HepG2 (cell line): ENCODE measurements at regions not wholly inside any gene's neighbourhood (a gene's known extent, or its start where the extent isn't known, plus 50 kb on each side); places are given as distances from the start of the nearest gene placed in this dataset.

Source experiments
- ATAC-seq: fragments of 200-7000 bp; cut with Tn5 transposase; 3 replicates; pipeline ENCODE4 v1.9.1; 2020; ENCODE audit warnings: mild to moderate bottlenecking, moderate library complexity
- BruUV-seq: library from RNA; stranded (reverse); fragments of 400-500 nt; replicated peaks from 2 replicates; lab custom pipeline; 2021; lab: Mats Ljungman, UMichigan
- CTCF ChIA-PET: fragments of 300-600 bp; formaldehyde crosslinking; extraction: SDS; loops from one replicate; lab custom pipeline; 2021; ENCODE audit warnings: low total read pairs, inconsistent platforms, low intra/inter-chr PET ratio; lab: Yijun Ruan, JAX
- POLR2A ChIA-PET: fragments of 350-600 bp; sonication (Branson Sonifier 250); formaldehyde crosslinking; loops from one replicate; lab custom pipeline; 2020; ENCODE audit warnings: antibody characterized with exemption, inconsistent platforms; lab: Yijun Ruan, JAX
- DNase-seq: peaks from one replicate; pipeline ENCODE4 v3.0.0-alpha.2; 2015; ENCODE audit warnings: low spot score
- FAIRE-seq: peaks from 3 replicates; lab custom pipeline; 2011; peaks lifted over from hg19 to GRCh38; lab: Jason Lieb, UNC
- H2AFZ ChIP-seq: one replicate; pipeline ENCODE4 v1.6.1; 2011; ENCODE audit warnings: low read length, inconsistent platforms
- H3K27ac ChIP-seq: fragments of 300-600 bp; 3 replicates; pipeline ENCODE4 v1.8.0; 2011; ENCODE audit warnings: mixed run types, mild to moderate bottlenecking, mixed read lengths, low read length, inconsistent platforms; ENCODE audit not compliant: insufficient read depth; ENCODE audit errors: extremely low read length
- H3K27me3 ChIP-seq, 2 experiments: fragments of 200-600 bp in 1 of 2; 2 replicates in 1 of 2; 3 replicates in 1 of 2; pipeline versions ENCODE4 v1.6.0 to v1.8.0; 2011; ENCODE audit warnings: low read length in 2 of 2, mild to moderate bottlenecking in 2 of 2, moderate library complexity in 2 of 2, inconsistent platforms in 1 of 2; ENCODE audit not compliant: insufficient read depth in 2 of 2, control insufficient read depth in 1 of 2
- H3K36me3 ChIP-seq, 2 experiments: fragments of 200-600 bp in 1 of 2; replicated peaks in 1 of 2; 2 replicates in 1 of 2; 3 replicates in 1 of 2; pipeline versions ENCODE4 v1.5.1 to v1.8.0; 2011; ENCODE audit warnings: low read length in 2 of 2, inconsistent platforms in 1 of 2; ENCODE audit not compliant: insufficient read depth in 2 of 2, control insufficient read depth in 1 of 2
- H3K4me1 ChIP-seq: 2 replicates; pipeline ENCODE4 v1.5.1; 2012; ENCODE audit warnings: low read length, inconsistent platforms; ENCODE audit not compliant: insufficient read depth
- H3K4me2 ChIP-seq: 2 replicates; pipeline ENCODE4 v1.6.0; 2011; ENCODE audit warnings: low read depth, low read length, inconsistent platforms
- H3K4me3 ChIP-seq, 3 experiments: fragments of 200-600 bp in 1 of 3; sonication (generic), shearing (Covaris generic) in 1 of 3; replicated peaks in 1 of 3; 2 replicates each; pipeline ENCODE4 v1.5.1; 2011 to 2016; ENCODE audit warnings: low read length in 3 of 3, inconsistent platforms in 2 of 3, low read depth in 2 of 3, mild to moderate bottlenecking in 2 of 3, control low read depth in 1 of 3, mixed read lengths in 1 of 3; ENCODE audit not compliant: insufficient read depth in 1 of 3
- H3K79me2 ChIP-seq: one replicate; pipeline ENCODE4 v1.6.1; 2011; ENCODE audit warnings: low read length, inconsistent platforms; ENCODE audit not compliant: insufficient read depth
- H3K9ac ChIP-seq: 2 replicates; pipeline ENCODE4 v1.6.0; 2011; ENCODE audit warnings: mild to moderate bottlenecking, low read depth, low read length, inconsistent platforms; ENCODE audit not compliant: insufficient read depth
- H3K9me3 ChIP-seq: 2 replicates; pipeline ENCODE4 v1.5.1; 2012; ENCODE audit warnings: mild to moderate bottlenecking, low read length
- H4K20me1 ChIP-seq: 2 replicates; pipeline ENCODE4 v1.6.0; 2011; ENCODE audit warnings: inconsistent platforms, mild to moderate bottlenecking, low read length, moderate library complexity; ENCODE audit not compliant: insufficient read depth
- AHR ChIP-seq: IDR thresholded peaks from 2 replicates; pipeline ENCODE4 v1.6.1; 2018; ENCODE audit warnings: missing genetic modification reagents, missing compliant biosample characterization
- ATF3 ChIP-seq: sonication (generic); formaldehyde crosslinking; IDR thresholded peaks from 2 replicates; pipeline ENCODE4 v1.4.0; 2020; ENCODE audit warnings: missing genetic modification reagents
- ATF7-NPFF ChIP-seq: sonication (generic); formaldehyde crosslinking; IDR thresholded peaks from 2 replicates; pipeline ENCODE4 v1.8.1; 2023; ENCODE audit warnings: mild to moderate bottlenecking, low read depth, missing genetic modification reagents, moderate library complexity
- CREM ChIP-seq, 2 experiments: sonication (generic) in 1 of 2; formaldehyde crosslinking in 1 of 2; IDR thresholded peaks; 2 replicates each; pipeline versions ENCODE4 v1.4.0 to v1.6.1; 2016 to 2020; ENCODE audit warnings: antibody characterized with exemption in 1 of 2, mild to moderate bottlenecking in 1 of 2, missing genetic modification reagents in 1 of 2
- FIP1L1 ChIP-seq: fragments of 200-400 bp; formaldehyde crosslinking; IDR thresholded peaks from 2 replicates; pipeline ENCODE4 v1.6.1; 2018; ENCODE audit warnings: low read depth, mild to moderate bottlenecking, low read length, moderate library complexity, borderline replicate concordance; ENCODE audit not compliant: insufficient read depth
- HNF1B ChIP-seq: sonication (generic); formaldehyde crosslinking; IDR thresholded peaks from 2 replicates; pipeline ENCODE4 v1.5.1; 2020; ENCODE audit warnings: mild to moderate bottlenecking, moderate library complexity, missing genetic modification reagents
- JUNB ChIP-seq: sonication (generic); formaldehyde crosslinking; IDR thresholded peaks from 2 replicates; pipeline ENCODE4 v1.8.0; 2022; ENCODE audit warnings: missing genetic modification reagents, mild to moderate bottlenecking, borderline replicate concordance
- KDM3A ChIP-seq: IDR thresholded peaks from 2 replicates; pipeline ENCODE4 v1.6.1; 2018; ENCODE audit warnings: low read depth, missing compliant biosample characterization
- MTA3 ChIP-seq: sonication (generic); formaldehyde crosslinking; IDR thresholded peaks from 2 replicates; pipeline ENCODE4 v1.4.0; 2020; ENCODE audit warnings: missing genetic modification reagents
- RFX3 ChIP-seq: IDR thresholded peaks from 2 replicates; pipeline ENCODE4 v1.6.1; 2016; ENCODE audit warnings: missing biosample characterization, missing genetic modification reagents
- TBP ChIP-seq: sonication (generic); formaldehyde crosslinking; IDR thresholded peaks from 2 replicates; pipeline ENCODE4 v1.5.0; 2020; ENCODE audit warnings: missing genetic modification reagents
- U2AF2 ChIP-seq: fragments of 200-400 bp; formaldehyde crosslinking; IDR thresholded peaks from 2 replicates; pipeline ENCODE4 v1.6.1; 2017; ENCODE audit warnings: low read depth, mild to moderate bottlenecking, low read length
- ZNF251 ChIP-seq: sonication (generic); formaldehyde crosslinking; IDR thresholded peaks from 2 replicates; pipeline ENCODE4 v1.9.0; 2021; ENCODE audit warnings: mild to moderate bottlenecking, missing genetic modification reagents
- ZNF282 ChIP-seq: fragments of 450-650 bp; IDR thresholded peaks from 2 replicates; pipeline ENCODE4 v1.6.1; 2018; ENCODE audit not compliant: partially characterized antibody
- ZNF329 ChIP-seq: sonication (generic); formaldehyde crosslinking; IDR thresholded peaks from 2 replicates; pipeline ENCODE4 v1.9.0; 2021; ENCODE audit warnings: low read depth, mild to moderate bottlenecking, missing genetic modification reagents
- ZNF567 ChIP-seq: sonication (generic); formaldehyde crosslinking; IDR thresholded peaks from 2 replicates; pipeline ENCODE4 v1.8.1; 2023; ENCODE audit warnings: mild to moderate bottlenecking, missing genetic modification reagents, borderline replicate concordance
- ZNF7 ChIP-seq: IDR thresholded peaks from 2 replicates; pipeline ENCODE4 v1.6.1; 2016; ENCODE audit warnings: missing biosample characterization, missing genetic modification reagents
- ZNF800 ChIP-seq: sonication (generic); formaldehyde crosslinking; IDR thresholded peaks from 2 replicates; pipeline ENCODE4 v1.4.0; 2020; ENCODE audit warnings: missing genetic modification reagents
- WGBS: methylation state at CpG from one replicate; pipeline ENCODE4 v1.1.6; 2017; ENCODE audit warnings: low lambda C conversion rate; 5-methylcytosine and 5-hydroxymethylcytosine counted together
- in situ Hi-C: cut with HindIII; loops from 2 replicates; pipeline ENCODE4 v1.10.0; 2017; ENCODE audit warnings: low pct_unique_long_range_greater_than_20kb; ENCODE audit not compliant: extremely low pct_ligation_motif_present
- intact Hi-C: fragments of 100-400 bp; cut with micrococcal nuclease; formaldehyde crosslinking; loops from one replicate; pipeline ENCODE4 v1.10.0; 2022; ENCODE audit not compliant: unreplicated experiment

GRCh38 chr12:5374713-5375112, 57.2 kb upstream of the NTF3 start:
- no TSS peak for BruUV-seq
- FAIRE-seq (no peak), DNase-seq (no peak), ATAC-seq (no peak)
- Histone ChIP-seq H4K20me1 (no peaks in the 10 kb centered on the region), H3K36me3 (no peaks in the 10 kb centered on the region), H3K27me3 (peaks cover 0 to 4% of the 10 kb centered on the region in 2 experiments; a peak in 1 of 5 replicates), H3K4me3 (no peak overlapping the region), H3K27ac (no peak overlapping the region), H2AFZ (no peak overlapping the region), H3K79me2 (no peaks in the 10 kb centered on the region), H3K9me3 (no peaks in the 10 kb centered on the region), H3K9ac (no peak overlapping the region), H3K4me1 (no peaks in the 10 kb centered on the region), H3K4me2 (no peak overlapping the region)
- POLR2A ChIA-PET, result no interaction called here
- TF ChIP-seq TBP (no peak), ATF7-NPFF (CRISPR knock-in tag) (no peak), JUNB (no peak), ZNF567 (CRISPR knock-in tag) (no peak), FIP1L1 (no peak), ZNF7 (CRISPR knock-in tag) (no peak), ZNF282 (no peak), U2AF2 (no peak), ZNF800 (CRISPR knock-in tag) (no peak), ZNF329 (CRISPR knock-in tag) (no peak), KDM3A (CRISPR knock-in tag) (no peak), CREM (IDR thresholded peaks at IDR 0.05) (no peak), CREM (CRISPR knock-in tag; IDR thresholded peaks at IDR 0.05) (no peak), MTA3 (no peak), HNF1B (CRISPR knock-in tag) (no peak), AHR (CRISPR knock-in tag) (no peak), ZNF251 (CRISPR knock-in tag) (no peak), RFX3 (CRISPR knock-in tag) (no peak), ATF3 (CRISPR knock-in tag) (no peak)
- 86% methylated on average over 1 of the region's 1 CpG for WGBS
- in situ Hi-C loops (no loop called here), intact Hi-C loops (no loop called here)
- CTCF ChIA-PET, result no interaction called here
